ENCODE measurements at regions not wholly inside any gene's neighbourhood (a gene's known extent, or its start where the extent isn't known, plus 50 kb on each side); places are given as distances from the start of the nearest gene placed in this dataset.

DNA sequence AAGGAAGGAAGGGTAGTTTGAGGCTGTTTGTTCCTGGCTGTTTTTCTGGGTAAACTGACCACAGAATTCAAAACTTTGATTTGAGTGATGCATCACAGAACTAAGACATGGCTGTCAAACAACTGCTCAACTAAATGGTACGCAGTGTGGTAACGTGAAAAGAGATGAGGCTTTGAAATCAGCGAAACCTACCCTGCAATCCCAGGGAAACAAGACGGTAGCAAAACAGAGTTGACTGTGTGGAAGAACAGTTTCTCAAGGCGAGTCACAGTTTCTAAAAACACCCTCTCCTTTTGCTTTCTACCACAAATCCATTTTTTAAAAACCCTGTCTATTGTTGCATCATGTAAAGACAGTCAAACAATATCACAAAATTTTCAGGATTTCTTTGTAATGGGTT is 156.0 kb upstream of the MAF start:
- no peak for DNase-seq
- intact Hi-C loops (cut with DNase I) = no loop called here

GRCh38 chr16:79754501-79754900 is 154.0 kb upstream of the MAF start:
- DNase-seq = no peak
- intact Hi-C loops (cut with DNase I) = no loop called here

GRCh38 chr16:79754081-79754480 is 153.5 kb upstream of the MAF start:
- intact Hi-C loops (cut with DNase I) = no loop called here

DNA sequence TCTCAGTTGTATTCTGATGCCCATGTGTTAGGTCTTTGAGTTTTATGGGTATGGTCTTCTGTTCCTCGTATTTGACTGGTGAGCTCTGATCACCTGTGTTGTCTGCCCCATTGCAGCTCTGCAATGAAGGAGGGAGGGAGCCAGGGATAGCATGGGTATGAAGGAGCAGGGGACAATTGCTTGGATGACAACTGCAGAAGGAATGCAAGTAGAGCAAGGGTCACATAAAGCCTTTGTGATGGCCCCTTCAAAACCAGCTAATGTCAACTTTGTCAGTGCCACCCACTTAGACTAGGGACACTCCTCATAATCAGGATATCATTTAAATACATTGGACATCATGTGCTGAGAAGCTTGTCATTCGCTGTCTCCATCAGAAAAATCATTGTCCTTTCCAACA is 152.7 kb upstream of the MAF start:
- DNase-seq = no peak

More at GRCh38 chr16:79754081-79754480, 153.5 kb upstream of the MAF start:
- no peak for DNase-seq

GRCh38 chr16:79752396-79752795 is 151.9 kb upstream of the MAF start:
- intact Hi-C loops (cut with DNase I) = no loop called here
- no peak for DNase-seq

More for the DNA sequence above, 152.7 kb upstream of the MAF start:
- intact Hi-C loops (cut with DNase I) = no loop called here

DNA sequence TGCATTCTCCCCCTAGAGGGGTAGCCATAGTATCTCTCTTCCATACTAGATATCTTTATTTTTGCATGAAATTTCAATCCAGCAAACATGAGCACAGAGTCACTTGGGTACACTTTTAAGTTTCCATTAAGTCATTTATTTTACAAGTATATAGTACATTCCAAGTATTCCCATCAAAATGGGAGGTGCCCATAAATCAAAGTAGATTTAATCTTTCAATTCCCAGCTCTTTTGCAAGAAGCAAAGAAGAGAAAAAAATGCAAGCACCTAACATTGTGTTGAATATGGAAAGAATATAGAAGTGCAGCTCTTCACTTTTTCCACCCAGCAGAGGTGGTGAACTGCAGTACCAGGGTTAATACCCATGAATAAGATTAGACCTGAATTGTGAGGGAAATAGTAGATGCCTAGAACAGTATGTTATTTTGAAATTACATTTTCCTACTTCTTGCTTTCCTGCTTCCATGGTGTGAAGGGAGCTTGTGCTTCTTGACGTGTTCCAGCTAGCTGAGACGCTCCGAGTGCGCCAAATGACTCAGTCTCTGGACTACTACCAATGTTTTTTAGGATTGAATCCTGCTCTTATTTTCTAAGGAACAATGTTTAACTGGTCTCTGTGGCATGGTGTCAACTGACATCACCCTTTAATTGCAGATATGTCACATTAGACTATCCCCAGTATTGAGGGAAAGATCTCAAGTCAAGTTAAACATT is 151.1 kb upstream of the MAF start:
- DNase-seq = peak in 9 of 42 donors; percentile 13 to 60 (median 23)
- intact Hi-C loops (cut with DNase I) = no loop called here

DNA sequence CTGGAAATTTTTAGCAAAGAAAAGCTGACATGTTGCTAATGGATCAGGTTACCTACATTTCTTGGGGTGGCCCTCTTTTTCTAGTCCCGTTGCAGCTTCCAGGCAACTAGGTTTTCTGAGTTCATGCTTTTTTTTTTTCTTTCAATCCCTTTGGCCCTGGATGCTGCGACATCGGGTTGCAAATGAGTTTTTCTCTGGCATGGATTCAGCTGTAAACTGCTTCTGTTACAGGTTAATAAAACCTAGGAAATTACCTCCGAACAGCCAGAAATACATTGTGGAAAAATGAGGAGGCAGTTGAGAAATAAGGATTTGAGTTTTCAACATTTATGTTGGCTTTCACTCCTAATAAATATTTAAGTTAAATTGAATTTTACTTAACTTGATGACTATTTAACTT is 149.8 kb upstream of the MAF start:
- DNase-seq = no peak
- intact Hi-C loops (cut with DNase I) = no loop called here

- no peak for DNase-seq
- intact Hi-C loops (cut with DNase I) = no loop called here
Observed at GRCh38 chr16:79748629-79749028, 148.1 kb upstream of the MAF start.

GRCh38 chr16:79747688-79748087 is 147.2 kb upstream of the MAF start:
- intact Hi-C loops (cut with DNase I) = no loop called here
- no peak for DNase-seq

DNA sequence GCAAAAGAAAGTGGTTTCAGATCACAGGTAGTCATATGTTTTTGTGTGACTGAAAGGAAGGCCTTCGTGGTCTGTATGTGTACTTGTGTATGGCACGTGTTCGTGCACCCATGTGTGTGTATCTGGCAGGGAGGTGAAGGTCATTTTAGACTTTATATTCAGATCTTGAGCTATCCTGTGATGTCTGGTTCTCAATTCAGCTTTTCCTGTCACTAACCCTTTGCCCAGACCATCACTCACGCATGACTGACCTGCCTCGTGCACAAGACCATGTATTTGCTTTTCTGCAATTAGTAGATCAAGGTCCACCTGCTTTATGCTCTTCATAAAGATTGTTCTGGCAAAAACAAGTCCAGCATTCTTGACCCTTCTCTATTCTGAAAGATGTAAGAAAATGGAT is 139.7 kb upstream of the MAF start:
- no peak for DNase-seq

GRCh38 chr16:79735271-79735670 is 134.7 kb upstream of the MAF start:
- no peak for DNase-seq
- intact Hi-C loops (cut with DNase I) = no loop called here

More for the DNA sequence above, 139.7 kb upstream of the MAF start:
- intact Hi-C loops (cut with DNase I) = no loop called here

DNA sequence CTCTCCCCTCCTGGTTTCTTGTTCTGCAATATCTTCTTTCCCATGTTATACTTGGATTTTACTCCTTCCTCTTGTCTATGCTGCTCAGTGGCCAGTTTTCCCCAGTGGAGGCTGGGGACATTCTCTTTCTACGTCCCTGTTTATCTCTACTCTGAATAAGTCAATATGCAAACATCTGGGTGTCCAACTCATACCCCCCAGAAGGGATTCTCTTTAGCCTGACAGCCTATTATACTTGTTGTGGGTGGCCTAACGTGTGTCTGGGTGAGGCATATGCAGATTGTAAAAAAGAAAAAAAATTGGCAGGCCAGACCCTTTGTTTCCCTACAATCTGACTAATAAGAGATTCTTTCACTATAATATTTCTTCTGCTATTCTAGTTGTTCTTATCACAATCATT is 134.2 kb upstream of the MAF start:
- DNase-seq = no peak
- intact Hi-C loops (cut with DNase I) = no loop called here

GRCh38 chr16:79728923-79729240 is 128.3 kb upstream of the MAF start:
- intact Hi-C loops (cut with DNase I) = no loop called here

GRCh38 chr16:79728048-79728922 is 127.7 kb upstream of the MAF start:
- intact Hi-C loops (cut with DNase I) = no loop called here
- DNase-seq = no peak

More at GRCh38 chr16:79728923-79729240, 128.3 kb upstream of the MAF start:
- no peak for DNase-seq

- DNase-seq = no peak
- intact Hi-C loops (cut with DNase I) = no loop called here
Observed at GRCh38 chr16:79726902-79727301, 126.4 kb upstream of the MAF start.

- intact Hi-C loops (cut with DNase I) = no loop called here
- DNase-seq = no peak
Observed at GRCh38 chr16:79725051-79725450, 124.5 kb upstream of the MAF start.

DNA sequence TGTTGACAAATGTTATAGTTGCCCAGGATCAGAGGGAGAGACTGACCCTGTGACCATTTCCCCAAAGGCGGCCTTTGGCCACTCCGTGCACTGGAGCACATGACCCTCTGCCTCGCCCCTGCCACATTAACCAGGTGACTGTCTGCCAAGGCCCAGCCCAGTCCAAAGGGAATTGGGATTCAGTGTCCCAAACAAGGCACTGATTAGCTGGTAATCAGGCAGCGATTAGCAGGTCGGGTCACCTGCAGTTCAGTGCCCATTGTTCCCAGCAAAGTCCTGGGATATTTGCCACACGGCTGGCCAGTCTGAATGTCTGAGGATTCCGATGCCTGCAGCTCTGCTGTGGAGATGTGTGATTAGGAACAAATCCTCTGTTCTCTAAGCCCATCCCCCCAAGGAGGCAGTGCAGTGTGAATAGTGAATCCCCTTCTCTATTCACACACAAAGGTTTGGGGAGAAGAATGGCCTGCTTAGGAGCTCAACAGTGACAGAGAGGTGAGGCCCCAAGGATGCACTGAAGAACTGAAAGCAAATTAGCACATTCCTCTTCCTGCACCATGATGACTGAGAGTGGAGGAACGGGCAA is 123.1 kb upstream of the MAF start:
- intact Hi-C loops (cut with DNase I) = no loop called here
- no peak for DNase-seq

- intact Hi-C loops (cut with DNase I) = no loop called here
- DNase-seq = no peak
Observed at GRCh38 chr16:79721270-79721669, 120.7 kb upstream of the MAF start.

DNA sequence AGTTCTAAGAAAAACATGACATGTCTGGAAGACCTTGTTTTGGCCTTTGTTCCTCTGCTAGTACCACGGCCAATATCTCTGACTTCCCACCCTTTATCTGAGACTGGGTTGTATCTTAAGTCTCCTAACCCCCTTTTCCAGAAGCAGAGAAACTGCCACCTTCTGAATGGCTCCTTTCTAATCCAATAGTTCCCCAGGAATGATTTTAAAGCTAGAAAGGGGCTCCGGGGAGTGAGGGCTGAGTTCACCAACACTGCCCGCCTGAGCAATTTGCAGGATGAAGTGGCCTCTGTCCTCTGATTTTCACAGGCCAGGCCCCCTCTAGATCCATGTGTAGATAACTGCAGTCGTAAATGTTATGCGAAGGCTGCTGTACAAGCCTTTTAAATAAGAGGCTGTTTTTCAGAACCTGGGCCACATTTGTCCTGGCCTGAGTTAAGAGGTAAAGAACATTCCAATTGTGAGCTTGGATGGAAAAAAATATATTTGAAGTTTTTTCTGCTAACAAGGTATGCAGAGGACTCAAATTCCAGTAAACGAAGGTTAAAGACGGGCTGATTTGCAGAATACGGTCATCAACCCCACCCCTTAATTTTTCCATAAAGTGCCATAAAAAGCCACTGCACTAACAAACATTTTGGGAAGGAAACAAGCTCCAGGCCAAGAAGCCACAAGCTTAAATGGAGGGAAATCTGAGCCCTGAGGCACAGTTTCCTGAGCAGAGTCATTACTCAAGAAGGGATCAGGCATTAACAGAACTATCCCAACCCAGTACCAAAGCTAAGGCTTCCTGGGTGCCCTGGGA is 117.0 kb upstream of the MAF start:
- intact Hi-C loops (cut with DNase I) = no loop called here
- DNase-seq = no peak

All from head of caudate nucleus (tissue), 42 donors.